ENCODE measurements at regions not wholly inside any gene's neighbourhood (a gene's known extent, or its start where the extent isn't known, plus 50 kb on each side); places are given as distances from the start of the nearest gene placed in this dataset.
"Not testable (repeated sequence)": the region's sequence is repeated elsewhere in the genome, so short reads cannot be mapped to it uniquely, and the experiment has no call there.

DNA sequence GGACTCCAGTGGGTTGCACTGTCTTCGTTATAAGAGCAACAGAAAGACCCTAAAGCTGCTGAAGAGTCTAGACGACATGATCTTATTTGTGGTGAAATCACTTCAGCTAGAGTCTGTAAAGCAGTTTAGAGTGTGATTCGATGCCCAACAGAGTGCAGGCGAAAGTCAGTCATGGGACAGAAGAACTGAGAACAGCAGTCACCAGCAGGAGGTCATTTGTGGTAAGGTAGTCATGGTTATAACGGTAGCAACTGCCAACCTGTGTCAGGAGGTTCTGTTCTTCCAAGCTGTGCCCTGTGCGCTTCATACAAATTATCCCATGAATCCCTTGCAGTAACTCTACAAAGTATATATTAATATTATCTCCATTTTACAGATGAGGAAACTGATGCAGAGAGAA lies 954.1 kb downstream of the AACS start:
- no peak for DNase-seq (ENCODE audit: low read depth)

DNA sequence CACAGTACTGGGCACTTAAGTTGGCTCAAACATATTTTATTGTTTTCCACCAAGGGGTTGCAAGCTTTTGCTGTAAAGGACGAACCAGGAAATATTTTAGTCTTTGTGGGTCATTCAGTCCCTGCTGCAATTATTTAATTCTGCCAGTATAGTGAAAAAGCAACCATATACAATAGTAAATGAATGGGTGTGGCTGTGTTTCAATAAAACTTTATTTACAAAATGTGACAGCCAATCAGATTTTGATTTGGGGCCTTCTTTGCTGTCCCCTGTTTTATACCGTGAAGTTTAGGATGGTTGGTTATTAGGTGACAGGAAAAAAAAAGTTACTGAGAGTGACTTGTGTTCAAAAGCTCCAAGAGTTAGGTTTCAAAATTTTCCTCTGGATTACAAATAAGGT lies 956.4 kb downstream of the AACS start:
- DNase-seq (ENCODE audit: low read depth): no peak

DNA sequence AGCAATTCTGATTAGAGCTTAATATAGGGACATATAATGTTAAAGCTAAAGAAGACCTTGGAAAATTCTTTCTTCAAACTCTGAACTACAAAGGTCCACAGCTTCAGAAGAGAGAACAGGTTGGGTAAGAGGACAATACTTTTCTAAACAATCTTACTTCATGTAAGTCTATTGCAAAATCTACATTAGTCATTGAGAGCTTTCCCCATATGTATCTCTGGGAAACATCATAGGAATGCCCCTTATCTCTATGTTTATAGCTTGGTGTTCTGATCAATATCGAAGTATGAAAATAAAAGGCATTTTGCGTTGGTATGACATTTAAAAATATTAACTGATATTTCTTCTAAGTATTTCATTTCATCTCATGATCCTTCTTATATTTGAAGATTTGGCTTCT lies 962.6 kb downstream of the AACS start:
- DNase-seq (ENCODE audit: low read depth): no peak

DNA sequence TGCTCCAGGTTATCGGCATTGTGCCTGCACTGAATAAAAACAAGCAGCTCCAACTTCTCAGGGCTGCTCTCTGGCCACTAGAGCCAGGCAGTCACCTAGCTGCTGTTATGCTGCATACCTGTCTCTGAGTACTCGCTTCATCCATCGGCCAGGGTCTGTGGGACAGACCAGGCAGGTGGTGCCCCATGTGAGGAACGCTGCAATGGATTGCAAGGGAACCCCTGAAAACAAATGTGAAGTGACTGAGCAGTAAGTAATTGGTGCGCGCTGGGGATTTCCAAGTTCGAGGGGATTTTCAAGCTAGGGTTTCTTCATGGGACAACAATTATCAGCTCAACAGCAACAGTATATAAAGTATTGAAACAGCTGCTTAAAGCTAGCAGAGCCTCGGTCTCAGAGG lies 965.3 kb downstream of the AACS start:
- DNase-seq (ENCODE audit: low read depth): no peak

DNA sequence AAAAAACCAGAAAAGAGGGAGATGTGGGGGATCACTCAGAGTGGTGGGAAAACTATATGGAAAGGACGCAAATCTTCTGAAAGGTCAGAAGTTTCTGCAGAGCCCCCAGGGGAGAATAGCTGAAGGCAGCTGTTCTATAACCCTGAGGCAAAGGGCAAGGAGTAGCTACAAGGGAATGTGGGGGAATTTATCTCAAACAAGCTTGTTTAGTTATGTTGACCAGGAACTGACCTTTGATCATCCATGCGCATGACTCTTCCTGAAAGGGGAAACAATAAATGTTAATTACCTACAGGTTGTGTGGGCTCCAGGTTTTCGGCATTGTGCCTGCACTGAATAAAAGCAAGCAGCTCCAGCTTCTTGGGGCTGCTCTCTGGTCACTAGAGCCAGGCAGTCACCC lies 968.5 kb downstream of the AACS start:
- DNase-seq (ENCODE audit: low read depth): no peak

DNA sequence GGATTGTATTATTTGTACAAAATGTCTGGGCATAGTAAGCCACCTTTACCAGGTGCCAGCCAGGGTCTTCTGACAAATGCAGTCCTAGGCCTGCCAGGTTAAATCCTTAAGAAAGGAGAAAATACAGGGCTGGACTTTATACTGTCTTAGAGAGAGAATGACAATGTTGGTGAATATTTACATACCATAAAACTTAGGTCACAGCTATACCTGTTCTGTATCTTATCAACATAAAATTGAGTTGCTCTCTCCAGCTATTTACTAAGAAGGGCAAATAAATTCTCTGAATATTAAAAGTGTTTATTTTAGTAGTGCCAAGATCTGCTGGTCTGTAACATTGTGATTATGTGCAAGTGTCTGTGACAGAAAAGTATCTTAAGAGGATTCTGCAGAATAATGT lies 971.1 kb downstream of the AACS start:
- no peak for DNase-seq (ENCODE audit: low read depth)

DNA sequence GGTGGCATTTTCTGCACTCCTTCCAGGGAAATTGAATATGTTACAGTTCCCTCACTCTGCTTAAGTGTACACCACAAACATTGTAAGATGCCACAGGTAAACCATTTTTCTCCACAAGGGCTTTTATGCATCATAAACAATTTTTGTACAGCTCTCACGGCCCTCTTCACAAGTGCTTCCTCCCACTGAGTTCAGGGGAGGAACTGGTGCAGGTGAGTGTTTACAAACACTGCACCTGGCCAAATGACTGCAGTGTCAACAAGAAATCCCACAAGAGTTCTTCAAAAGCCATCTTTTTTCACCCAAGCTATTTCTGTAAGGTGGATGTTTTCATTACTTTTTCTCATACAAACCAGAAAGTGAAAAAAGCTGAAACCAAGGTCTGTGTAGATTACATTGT lies 973.2 kb downstream of the AACS start:
- no peak for DNase-seq (ENCODE audit: low read depth)

DNA sequence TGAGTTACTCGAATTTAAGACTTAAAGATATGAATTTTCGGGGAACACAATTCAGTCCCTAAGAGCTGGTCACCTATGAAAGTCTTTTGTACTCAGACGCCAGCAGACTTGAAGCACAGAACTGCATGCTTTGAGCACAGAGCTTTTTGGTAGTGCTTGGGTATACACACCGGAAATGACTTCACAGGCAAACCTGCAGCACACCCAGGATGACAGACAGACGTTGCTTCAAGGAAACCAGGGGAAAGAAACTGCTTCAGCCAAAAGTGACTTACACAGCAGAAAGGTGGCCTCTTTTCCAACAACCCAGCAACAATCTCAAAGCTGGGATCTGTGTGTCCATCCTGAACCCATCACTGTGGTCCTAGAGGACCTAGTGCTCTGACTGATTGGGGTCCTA lies 975.1 kb downstream of the AACS start:
- DNase-seq (ENCODE audit: low read depth): no peak

DNA sequence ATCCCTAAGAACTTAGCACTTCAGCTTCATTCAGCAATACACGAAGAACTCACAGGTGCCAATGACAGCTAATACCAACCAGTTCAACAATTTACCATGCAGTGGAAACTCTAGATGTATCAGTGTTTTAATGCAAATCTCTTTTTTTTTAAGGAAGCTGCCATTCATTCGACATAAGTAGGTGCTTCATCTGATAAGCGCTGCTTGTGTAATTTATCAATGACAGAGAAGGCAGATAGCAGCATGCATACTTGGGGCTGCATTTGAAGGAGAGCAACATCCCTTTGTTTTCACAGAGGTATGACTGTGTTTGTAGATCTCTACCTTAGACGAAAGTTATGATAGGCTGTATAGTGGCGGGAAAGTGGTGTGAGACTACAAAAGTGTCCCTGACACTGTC lies 977.1 kb downstream of the AACS start:
- no peak for DNase-seq (ENCODE audit: low read depth)

DNA sequence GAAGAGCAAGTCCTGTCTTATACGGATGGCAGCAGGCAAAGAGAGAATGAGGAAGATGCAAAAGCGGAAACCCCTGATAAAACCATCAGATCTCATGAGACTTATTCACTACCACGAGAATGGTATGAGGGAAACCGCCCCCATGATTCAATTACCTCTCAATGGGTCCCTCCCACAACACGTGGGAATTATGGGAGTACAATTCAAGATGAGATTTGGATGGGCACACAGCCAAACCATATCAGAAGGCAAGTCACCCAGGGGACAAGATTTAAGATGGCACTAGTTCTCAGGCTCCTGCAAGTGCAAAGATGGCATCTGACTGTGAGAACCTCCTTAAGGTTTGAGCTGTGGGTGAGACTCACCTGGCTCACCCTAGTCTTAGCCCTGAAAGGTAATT lies 984.3 kb downstream of the AACS start:
- DNase-seq (ENCODE audit: low read depth): not testable (repeated sequence)

DNA sequence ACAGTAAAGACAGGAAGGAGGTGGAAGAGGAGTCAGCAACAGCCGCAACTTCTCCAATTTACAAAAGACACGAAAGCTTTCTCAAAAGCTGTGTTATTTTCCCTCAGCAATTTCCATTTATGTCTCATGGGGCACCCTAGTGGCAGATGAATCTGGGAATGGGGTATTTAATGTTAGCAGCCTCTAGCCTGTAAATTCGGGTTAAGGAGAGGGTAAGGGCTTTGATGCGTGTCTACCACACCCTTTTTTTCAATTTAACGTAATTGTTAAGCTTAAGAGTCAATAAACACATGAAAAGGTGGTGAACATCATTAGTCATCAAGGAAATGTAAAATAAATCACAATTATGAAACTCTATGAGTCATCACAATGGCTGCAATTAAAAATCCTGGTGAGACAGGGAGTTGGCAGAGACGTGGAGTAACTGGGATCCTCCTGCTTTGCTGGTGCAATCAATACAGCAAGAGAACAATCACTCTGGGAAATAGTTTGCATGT lies 986.4 kb downstream of the AACS start:
- DNase-seq (ENCODE audit: low read depth): no peak

DNA sequence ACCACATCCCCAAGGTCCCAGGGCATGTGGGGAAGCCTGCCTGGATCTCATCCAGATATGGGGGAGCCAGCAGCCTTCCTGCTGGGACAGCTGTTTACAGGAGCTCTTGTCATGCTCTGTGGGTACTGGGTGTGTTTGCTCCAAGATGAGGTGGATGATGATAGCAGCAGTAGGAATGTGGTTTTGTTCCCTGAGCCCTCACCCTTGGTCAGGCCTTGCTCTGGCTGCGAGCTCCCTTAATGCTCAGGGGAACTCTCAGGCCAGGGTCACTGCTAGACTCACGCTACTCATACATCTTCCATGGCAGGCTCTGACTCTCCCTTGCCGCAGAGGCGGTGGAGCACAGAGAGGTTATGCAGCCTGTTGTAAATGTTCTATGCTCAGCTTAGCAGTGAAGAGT lies 990.3 kb downstream of the AACS start:
- no peak for DNase-seq (ENCODE audit: low read depth)

DNA sequence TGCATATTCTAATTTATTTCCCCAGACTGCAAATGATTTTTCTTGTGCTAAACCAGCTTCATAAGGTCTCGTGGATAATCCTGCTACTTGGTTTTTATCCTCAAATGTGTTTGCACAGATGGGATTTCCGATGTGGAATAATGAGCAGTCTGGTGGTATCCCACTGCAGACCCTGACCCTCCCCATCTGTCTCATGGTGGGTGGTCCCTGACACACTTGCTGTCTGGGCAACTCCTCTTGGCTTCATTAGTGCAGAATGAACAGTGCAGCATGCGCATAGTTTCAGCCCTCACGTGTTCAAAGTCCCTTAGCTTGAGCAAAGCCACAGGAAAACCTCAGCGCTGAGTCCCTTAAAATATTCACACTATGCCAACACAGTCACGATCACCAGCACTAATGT lies 996.5 kb downstream of the AACS start:
- no peak for DNase-seq (ENCODE audit: low read depth)

DNA sequence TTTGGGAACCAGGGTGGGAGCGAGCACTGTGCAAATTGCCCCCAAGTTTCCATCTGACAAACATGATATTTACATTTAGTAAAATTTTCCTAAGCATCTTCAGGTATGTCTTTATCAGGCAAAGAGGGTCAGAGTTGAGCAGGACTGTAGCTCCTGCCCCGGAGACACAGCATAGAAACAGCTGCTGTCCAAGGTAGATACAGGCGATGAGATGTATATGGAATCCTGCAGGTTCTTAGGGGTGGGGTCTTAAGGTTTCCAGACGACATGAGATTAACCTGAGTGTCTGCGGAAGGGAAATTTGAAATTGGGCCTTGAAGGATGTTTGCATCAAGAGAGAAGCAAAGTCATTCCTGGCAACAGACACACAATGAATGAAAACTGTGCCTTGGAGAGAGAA lies 998.8 kb downstream of the AACS start:
- DNase-seq (ENCODE audit: low read depth): no peak

DNA sequence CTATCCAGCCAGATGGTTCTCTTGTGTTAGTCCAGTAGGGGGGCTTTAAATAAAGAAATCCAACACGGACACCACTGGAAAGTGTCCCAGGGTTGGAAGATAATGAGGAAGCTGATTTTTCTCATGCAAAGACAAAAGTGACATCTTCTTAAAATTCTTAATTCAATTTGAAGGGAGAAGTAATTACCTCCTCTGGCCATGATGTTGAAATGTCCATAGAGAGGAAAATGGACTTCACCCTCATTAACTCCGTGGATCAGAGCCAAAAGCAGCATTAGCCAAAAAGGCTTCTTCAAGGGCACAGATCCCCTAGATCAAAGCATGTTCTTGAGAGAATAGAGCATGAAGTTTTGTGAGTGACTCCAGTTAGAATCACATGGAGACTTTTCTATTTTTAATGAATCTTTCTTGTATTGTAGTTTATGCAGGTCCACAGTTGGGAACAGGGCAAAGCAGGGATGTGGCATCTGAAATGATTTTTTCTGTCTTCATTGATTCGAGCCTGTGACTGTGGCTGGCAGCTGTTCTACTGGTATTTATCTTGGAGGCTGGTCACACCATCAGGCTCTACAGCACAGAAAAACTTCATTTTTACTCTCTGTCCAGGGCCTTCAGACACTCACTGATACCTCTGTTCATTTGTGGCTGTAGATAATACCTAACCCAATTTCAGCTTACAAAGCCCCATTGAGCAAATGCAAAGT lies 1002.5 kb downstream of the AACS start:
- DNase-seq (ENCODE audit: low read depth): no peak

DNA sequence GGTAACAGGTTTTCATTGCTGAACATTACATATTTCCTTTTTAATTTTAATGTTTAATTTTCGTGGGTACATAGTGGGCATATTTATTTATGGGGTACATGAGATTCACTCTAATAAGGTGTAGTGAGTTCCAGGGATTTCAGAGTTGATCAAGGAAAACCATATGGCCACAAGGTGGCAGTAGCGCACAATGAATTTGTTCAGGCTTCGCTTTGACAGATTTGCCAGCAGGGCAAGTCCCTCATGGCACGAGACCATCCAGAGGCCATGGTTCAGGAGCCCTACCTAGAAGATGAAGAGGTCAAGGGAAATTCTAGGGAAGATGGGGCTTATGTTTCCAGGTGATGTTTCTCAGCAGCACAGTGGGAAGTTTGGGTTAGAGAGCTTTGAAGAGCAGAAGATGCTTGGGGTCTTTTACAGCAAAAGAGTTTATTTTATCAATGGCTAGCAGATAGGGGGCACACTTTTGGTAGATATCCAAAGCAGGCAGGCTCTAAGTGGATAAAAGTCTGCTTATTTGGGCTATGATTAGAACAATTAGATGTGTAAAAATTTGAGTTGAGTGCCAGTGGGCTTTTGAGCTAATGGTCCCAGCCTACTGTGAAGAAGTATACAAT lies 1004.4 kb downstream of the AACS start:
- no peak for DNase-seq (ENCODE audit: low read depth)

DNA sequence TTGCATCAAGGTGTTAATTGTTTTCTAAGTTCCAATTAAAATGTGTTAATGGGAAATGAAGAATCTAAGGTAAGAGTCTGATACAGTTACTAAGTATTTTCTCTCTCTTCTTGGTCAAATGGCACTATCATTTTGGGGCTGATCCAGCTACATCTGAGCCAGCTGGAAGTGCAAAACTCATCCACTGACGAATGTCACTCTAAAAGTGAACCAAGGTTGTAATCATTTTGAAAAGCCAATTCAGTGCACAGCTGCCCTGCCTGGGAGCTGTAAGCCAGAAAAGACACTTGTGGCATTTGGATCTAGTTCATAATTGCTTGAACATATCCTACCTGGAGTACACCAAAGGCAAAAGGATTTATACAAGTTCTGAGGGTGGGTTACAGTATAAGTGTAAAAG lies 1011.3 kb downstream of the AACS start:
- no peak for DNase-seq (ENCODE audit: low read depth)

DNA sequence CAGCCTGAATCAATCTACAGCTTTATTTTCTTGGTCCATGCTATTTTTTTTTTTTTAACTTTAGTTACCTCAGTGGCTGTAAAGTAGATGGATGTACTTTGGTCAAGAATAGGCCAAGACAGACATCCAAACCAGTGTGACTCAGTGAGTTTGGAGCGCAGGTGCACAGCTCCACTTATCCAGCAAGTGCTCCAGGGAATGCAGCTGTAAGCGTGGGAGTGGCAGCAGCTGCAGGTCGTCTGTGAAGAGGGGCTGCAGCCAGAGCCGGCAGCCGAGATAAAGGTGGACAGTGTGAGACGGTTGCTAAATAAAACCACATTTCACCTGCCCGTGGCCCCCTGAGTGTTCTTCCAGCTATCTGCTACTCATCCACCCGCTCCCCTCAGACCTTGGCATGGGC lies 1018.7 kb downstream of the AACS start:
- no peak for DNase-seq (ENCODE audit: low read depth)

DNA sequence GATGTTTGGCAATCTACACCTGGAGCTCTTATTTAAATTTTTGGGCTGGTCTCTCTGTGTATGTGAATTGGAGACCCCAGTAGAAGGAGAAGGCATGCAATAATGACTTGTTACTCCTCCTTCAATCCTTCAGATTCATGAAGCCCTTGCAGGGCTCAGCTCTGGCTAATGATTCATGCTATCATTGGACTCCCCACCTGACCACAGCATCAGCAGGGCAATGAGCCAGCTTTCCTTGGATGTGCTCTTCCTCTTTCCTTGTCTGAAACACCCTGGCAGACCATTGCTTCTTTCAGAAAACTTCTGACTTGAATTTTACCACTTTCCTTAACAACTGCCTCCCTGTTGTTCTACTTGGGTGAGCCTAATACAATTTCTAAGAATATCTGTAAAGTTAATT lies 1019.2 kb downstream of the AACS start:
- no peak for DNase-seq (ENCODE audit: low read depth)

DNA sequence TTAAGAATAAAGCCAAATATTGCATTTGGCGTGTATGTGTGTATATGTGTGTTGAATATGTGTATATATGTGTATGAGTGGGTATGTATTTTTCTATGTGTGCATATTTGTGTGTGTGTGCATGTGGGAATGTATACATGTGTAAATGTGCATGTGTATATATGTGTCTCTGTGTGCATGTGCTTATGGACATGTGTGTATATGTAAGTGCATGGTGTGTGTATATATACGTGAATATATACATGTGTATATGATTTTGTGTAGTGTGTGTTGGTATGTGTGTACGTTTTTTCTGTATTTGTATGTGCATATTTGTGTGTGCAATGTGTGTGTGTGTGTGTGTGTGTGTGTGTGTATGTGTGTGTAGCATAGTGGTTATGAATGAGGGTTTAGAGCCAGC lies 1021.0 kb downstream of the AACS start:
- DNase-seq (ENCODE audit: low read depth): no peak

DNA sequence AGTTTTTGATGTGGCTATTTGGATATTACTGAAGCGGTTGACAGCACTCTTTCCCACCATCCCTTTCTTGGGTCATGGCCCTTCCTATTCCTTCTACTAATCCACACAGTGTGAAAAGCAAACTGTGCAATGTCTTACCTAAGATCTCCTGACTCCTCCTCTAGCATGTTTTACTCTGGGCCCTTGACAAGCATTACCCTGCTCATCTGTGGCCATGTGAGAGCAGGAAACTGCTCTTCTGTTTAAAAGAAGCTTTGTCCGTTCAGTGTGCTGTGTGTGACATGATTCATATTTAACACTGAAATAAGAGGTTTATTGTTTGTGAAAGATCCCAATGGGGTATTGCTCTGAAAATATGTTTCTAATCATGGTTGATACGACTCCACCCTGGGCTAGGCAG lies 1022.5 kb downstream of the AACS start:
- DNase-seq (ENCODE audit: low read depth): no peak

DNA sequence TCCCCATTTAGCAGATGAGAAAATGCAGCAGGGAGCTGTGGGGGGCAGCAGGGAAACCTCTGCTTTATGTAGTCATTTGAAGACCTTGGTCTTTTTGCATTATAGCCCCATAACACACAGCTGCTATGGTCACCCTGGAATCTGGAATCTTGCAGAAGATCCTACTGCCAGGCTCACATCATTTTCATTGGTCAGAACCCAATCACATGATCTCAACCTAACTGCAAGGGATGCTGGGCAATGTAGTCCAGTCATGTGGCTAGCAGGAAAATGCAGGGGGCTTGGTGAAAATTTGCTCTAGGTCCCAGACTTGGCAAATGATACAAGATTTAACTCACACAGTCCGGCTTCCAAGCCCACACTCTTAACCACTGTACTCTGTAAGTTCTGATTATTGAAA lies 1028.7 kb downstream of the AACS start:
- DNase-seq (ENCODE audit: low read depth): no peak

DNA sequence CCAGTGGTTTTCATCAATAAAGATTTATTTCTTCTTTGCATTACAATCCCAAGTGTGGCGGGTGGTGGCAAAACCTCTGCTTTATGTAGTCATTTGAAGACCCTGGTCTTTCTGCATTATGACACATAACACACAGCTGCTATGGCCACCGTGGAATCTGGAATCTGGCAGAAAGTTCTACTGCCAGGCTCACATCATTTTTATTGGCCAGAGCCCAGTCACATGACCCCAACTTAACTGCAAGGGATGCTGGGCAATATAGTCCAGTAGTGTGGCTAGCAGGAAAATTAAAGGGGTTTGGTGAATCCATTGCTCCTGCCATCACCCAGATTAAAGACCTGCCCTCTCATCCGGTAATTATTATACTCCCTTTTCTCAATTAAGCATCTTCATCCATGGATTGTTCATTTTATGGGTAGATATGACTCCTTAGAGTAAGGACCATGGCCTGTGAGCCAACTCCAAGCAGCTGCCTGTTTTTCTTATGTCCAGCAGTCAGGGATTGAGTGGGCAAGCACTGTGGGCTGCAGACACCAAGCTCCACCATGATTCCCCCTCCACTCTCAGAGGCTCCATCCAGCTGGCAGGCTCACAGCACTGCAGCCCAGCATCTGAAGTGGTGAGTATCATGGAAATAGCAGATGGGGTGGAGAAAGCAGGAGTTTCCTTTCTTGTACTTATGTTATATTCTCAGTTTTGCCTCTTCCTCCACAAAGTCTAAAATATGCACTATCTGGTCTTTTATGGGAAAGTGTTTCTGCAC lies 1030.7 kb downstream of the AACS start:
- no peak for DNase-seq (ENCODE audit: low read depth)

Measured in activated T-cell treated with anti-CD3 and anti-CD28 coated beads for 1 hour (primary cell).